Upper lobe of left lung (tissue), 6 donors: ENCODE measurements at regions not wholly inside any gene's neighbourhood (a gene's known extent, or its start where the extent isn't known, plus 50 kb on each side); places are given as distances from the start of the nearest gene placed in this dataset.

Experiments
- ATAC-seq, 2 donors: fragments of 200-7000 bp; cut with Tn5 transposase; one replicate each; pipeline ENCODE4 v1.9.1; 2022; ENCODE audit warnings: mild to moderate bottlenecking in 2 of 2, moderate library complexity in 2 of 2; ENCODE audit not compliant: low FRiP score in 2 of 2
- DNase-seq, 2 donors: peaks; one replicate each; pipeline ENCODE4 v3.0.0-alpha.2; 2019 to 2020
- H3K27ac ChIP-seq, 4 donors: fragments of 200-600 bp; sonication (generic); one replicate each; pipeline ENCODE4 v1.5.1; 2016 to 2019
- H3K27me3 ChIP-seq, 4 donors: fragments of 200-600 bp; sonication (generic); one replicate each; pipeline ENCODE4 v1.5.1; 2017 to 2019
- H3K36me3 ChIP-seq, 4 donors: fragments of 200-600 bp; sonication (generic); one replicate each; pipeline ENCODE4 v1.5.1; 2016 to 2019
- H3K4me1 ChIP-seq, 4 donors: fragments of 200-600 bp; sonication (generic); one replicate each; pipeline ENCODE4 v1.5.1; 2018 to 2019
- H3K4me3 ChIP-seq, 4 donors: fragments of 200-600 bp; sonication (generic); one replicate each; pipeline ENCODE4 v1.5.1; 2017 to 2019; ENCODE audit warnings: mild to moderate bottlenecking in 2 of 4, moderate library complexity in 1 of 4
- H3K9me3 ChIP-seq, 4 donors: fragments of 200-600 bp; sonication (generic); one replicate each; pipeline ENCODE4 v1.5.1; 2018 to 2019
- EP300 ChIP-seq, 4 donors: sonication (generic); formaldehyde crosslinking; IDR thresholded peaks; one replicate each; pipeline ENCODE4 v1.5.1; 2017; ENCODE audit warnings: antibody characterized with exemption in 4 of 4, control low read depth in 2 of 4
- POLR2A ChIP-seq, 4 donors: fragments of 450-650 bp; IDR thresholded peaks; one replicate each; pipeline ENCODE4 v1.5.1; 2016 to 2017; ENCODE audit warnings: antibody characterized with exemption in 4 of 4, mild to moderate bottlenecking in 2 of 4
- POLR2AphosphoS5 ChIP-seq, 2 donors: sonication (generic); formaldehyde crosslinking; IDR thresholded peaks; one replicate each; pipeline ENCODE4 v1.5.1; 2017; ENCODE audit warnings: antibody characterized with exemption in 2 of 2
- WGBS, 2 donors: methylation state at CpG; one replicate each; pipeline ENCODE4 v1.1.5; 2017 to 2018; 5-methylcytosine and 5-hydroxymethylcytosine counted together
- TF ChIP-seq, protein P1 (sequence below), 6 experiments: fragments of 450-650 bp in 4 of 6; fragments of 200-600 bp in 2 of 6; sonication (generic) in 2 of 6; IDR thresholded peaks; one replicate each; pipeline ENCODE4 v1.5.1; 2016 to 2019; ENCODE audit warnings: antibody characterized with exemption in 6 of 6
- donor health status: DM: no; HTN: no; CAD: no; lungs with moderate emphysema.
- donor health status: DM: no; HTN: yes; CAD: no; lungs with severe emphysema.

GRCh38 chr5:130687085-130687733 lies 477.8 kb downstream of the HINT1 start:
- DNase-seq (no peak), ATAC-seq (no peak)
- no peaks in the 10 kb centered on the region for H3K27me3 ChIP-seq
- no peak overlapping the region for H3K4me3 ChIP-seq
- TF ChIP-seq POLR2AphosphoS5 (IDR thresholded peaks at IDR 0.05), result no peak
- TF ChIP-seq, protein P1, sequence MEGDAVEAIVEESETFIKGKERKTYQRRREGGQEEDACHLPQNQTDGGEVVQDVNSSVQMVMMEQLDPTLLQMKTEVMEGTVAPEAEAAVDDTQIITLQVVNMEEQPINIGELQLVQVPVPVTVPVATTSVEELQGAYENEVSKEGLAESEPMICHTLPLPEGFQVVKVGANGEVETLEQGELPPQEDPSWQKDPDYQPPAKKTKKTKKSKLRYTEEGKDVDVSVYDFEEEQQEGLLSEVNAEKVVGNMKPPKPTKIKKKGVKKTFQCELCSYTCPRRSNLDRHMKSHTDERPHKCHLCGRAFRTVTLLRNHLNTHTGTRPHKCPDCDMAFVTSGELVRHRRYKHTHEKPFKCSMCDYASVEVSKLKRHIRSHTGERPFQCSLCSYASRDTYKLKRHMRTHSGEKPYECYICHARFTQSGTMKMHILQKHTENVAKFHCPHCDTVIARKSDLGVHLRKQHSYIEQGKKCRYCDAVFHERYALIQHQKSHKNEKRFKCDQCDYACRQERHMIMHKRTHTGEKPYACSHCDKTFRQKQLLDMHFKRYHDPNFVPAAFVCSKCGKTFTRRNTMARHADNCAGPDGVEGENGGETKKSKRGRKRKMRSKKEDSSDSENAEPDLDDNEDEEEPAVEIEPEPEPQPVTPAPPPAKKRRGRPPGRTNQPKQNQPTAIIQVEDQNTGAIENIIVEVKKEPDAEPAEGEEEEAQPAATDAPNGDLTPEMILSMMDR (IDR thresholded peaks at IDR 0.05), result no peak
- no peak for TF ChIP-seq POLR2A (IDR thresholded peaks at IDR 0.05)
- no peak for TF ChIP-seq EP300 (IDR thresholded peaks at IDR 0.05)
- WGBS, 2 donors, result 66 to 67% methylated on average over 6 to 7 of the region's 7 CpGs
- H3K4me1 ChIP-seq, result no peaks in the 10 kb centered on the region
- no peaks in the 10 kb centered on the region for H3K9me3 ChIP-seq
- H3K27ac ChIP-seq, result no peak overlapping the region
- H3K36me3 ChIP-seq, result no peaks in the 10 kb centered on the region

DNA sequence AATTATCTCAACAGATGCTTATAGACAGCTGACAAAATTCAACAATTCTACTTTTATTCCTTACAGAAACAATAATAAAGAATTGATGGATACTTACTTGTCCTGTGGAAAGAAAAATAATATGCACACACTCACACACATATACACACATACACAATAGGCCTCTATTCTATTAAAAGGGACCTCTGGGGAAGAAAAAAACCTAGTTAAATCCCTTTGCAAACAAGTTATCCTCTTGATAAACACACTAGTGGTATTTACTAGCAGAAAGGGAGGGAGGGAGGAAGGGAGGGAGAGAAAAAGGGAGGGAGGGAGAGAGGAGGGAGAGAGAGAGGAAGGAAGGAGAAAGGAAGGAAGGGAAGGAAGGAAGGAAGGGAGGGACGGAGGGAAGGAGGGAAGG lies 486.4 kb downstream of the HINT1 start:
- H3K36me3 ChIP-seq, result no peaks in the 10 kb centered on the region
- no peaks in the 10 kb centered on the region for H3K4me1 ChIP-seq
- H3K27ac ChIP-seq, result no peak overlapping the region
- H3K27me3 ChIP-seq, result no peaks in the 10 kb centered on the region
- no peaks in the 10 kb centered on the region for H3K9me3 ChIP-seq
- DNase-seq (no peak), ATAC-seq (no peak)
- 55 to 62% methylated on average over 1 of the region's 1 CpG for WGBS, 2 donors
- TF ChIP-seq POLR2A (IDR thresholded peaks at IDR 0.05) (no peak), POLR2AphosphoS5 (IDR thresholded peaks at IDR 0.05) (no peak), EP300 (IDR thresholded peaks at IDR 0.05) (no peak)
- TF ChIP-seq, protein P1 (IDR thresholded peaks at IDR 0.05), result no peak
- no peak overlapping the region for H3K4me3 ChIP-seq

GRCh38 chr5:130666462-130666861 lies 498.6 kb downstream of the HINT1 start:
- H3K4me3 ChIP-seq, result no peak overlapping the region
- ATAC-seq, result no peak

GRCh38 chr5:130652176-130652575 lies 512.9 kb downstream of the HINT1 start:
- no peaks in the 10 kb centered on the region for H3K27me3 ChIP-seq
- DNase-seq, result no peak
- H3K4me1 ChIP-seq, result no peaks in the 10 kb centered on the region
- no peaks in the 10 kb centered on the region for H3K36me3 ChIP-seq
- 66 to 78% methylated on average over 2 of the region's 2 CpGs for WGBS, 2 donors
- TF ChIP-seq POLR2A (IDR thresholded peaks at IDR 0.05) (no peak), POLR2AphosphoS5 (IDR thresholded peaks at IDR 0.05) (no peak), EP300 (IDR thresholded peaks at IDR 0.05) (no peak)
- TF ChIP-seq, protein P1 (IDR thresholded peaks at IDR 0.05), result no peak
- H3K4me3 ChIP-seq, result no peak overlapping the region
- no peak overlapping the region for H3K27ac ChIP-seq
- no peak for ATAC-seq
- H3K9me3 ChIP-seq, result no peaks in the 10 kb centered on the region

More at GRCh38 chr5:130666462-130666861, 498.6 kb downstream of the HINT1 start:
- Histone ChIP-seq H3K27ac (no peak overlapping the region), H3K9me3 (no peaks in the 10 kb centered on the region), H3K36me3 (no peaks in the 10 kb centered on the region), H3K27me3 (no peaks in the 10 kb centered on the region), H3K4me1 (no peaks in the 10 kb centered on the region)
- no peak for DNase-seq
- WGBS, 2 donors, result 92 to 96% methylated on average over 3 of the region's 3 CpGs
- no peak for TF ChIP-seq EP300 (IDR thresholded peaks at IDR 0.05)
- TF ChIP-seq, protein P1 (IDR thresholded peaks at IDR 0.05), result no peak
- TF ChIP-seq POLR2AphosphoS5 (IDR thresholded peaks at IDR 0.05), result no peak
- no peak for TF ChIP-seq POLR2A (IDR thresholded peaks at IDR 0.05)

DNA sequence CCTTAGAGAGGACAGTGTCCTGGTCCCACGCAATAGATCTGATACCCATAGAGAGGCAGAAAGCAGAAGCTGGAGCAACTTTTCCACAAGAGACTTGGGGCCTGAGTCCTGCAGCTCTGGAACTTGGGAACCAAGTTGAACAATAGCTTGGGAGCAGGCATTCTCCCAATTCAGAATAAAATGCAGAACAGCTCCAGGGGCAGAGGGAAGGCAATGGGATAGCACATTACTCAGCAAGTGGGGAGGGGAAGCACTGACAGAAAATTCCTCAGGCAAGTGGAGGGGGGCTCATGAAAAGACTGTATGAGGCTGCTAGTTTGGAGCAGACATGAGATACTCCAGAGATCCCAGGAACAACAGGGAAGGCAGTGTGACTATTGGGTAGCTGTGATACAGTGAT lies 513.6 kb downstream of the HINT1 start:
- Histone ChIP-seq H3K4me1 (no peaks in the 10 kb centered on the region), H3K36me3 (no peaks in the 10 kb centered on the region), H3K4me3 (no peak overlapping the region), H3K9me3 (no peaks in the 10 kb centered on the region), H3K27ac (no peak overlapping the region), H3K27me3 (no peaks in the 10 kb centered on the region)
- no peak for DNase-seq
- WGBS, 2 donors, result 30 to 81% methylated on average over 1 of the region's 1 CpG
- no peak for ATAC-seq
- no peak for TF ChIP-seq POLR2AphosphoS5 (IDR thresholded peaks at IDR 0.05)
- TF ChIP-seq, protein P1 (IDR thresholded peaks at IDR 0.05), result no peak
- no peak for TF ChIP-seq POLR2A (IDR thresholded peaks at IDR 0.05)
- TF ChIP-seq EP300 (IDR thresholded peaks at IDR 0.05), result no peak
